ENCODE measurements at regions not wholly inside any gene's neighbourhood (a gene's known extent, or its start where the extent isn't known, plus 50 kb on each side); places are given as distances from the start of the nearest gene placed in this dataset.

- no peak for TF ChIP-seq CTCF (IDR thresholded peaks at IDR 0.05; ENCODE audit: extremely low read depth, low read depth, low read length)
- Histone ChIP-seq H3K79me2 (ENCODE audit: insufficient read depth, low read length) (no peaks in the 10 kb centered on the region), H3K27ac (ENCODE audit: low read depth, low read length) (no peak overlapping the region)
These were observed 99.1 kb downstream of the ARL4A start for GRCh38 chr7:12786494-12786893.

DNA sequence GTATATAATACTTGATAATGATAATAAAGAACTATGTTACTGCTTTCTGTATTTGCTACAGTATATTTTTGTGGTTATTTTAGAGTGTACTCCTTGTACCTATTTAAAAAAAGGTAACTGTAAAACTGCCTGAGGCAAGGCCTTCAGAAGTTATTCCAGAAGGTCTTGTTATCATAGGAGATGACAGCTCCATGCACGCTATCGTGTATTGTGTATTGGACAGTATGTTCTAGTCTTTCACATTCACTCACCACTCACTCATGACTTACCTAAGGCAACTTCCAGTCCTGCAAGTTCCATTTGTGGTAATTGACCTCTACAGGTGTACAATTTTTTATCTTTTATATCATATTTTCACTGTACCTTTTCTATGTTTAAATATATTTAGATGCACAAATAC is 100.7 kb downstream of the ARL4A start:
- Histone ChIP-seq H3K4me1 (ENCODE audit: insufficient read depth, low read length) (no peaks in the 10 kb centered on the region), H3K79me2 (ENCODE audit: insufficient read depth, low read length) (no peaks in the 10 kb centered on the region), H3K36me3 (ENCODE audit: insufficient read depth, low read length) (no peaks in the 10 kb centered on the region)

More at GRCh38 chr7:12786494-12786893, 99.1 kb downstream of the ARL4A start:
- Histone ChIP-seq H3K4me1 (ENCODE audit: insufficient read depth, low read length) (no peaks in the 10 kb centered on the region), H3K9me3 (ENCODE audit: low read depth, low read length) (no peaks in the 10 kb centered on the region), H4K20me1 (ENCODE audit: insufficient read depth, low read length) (no peaks in the 10 kb centered on the region), H3K36me3 (ENCODE audit: insufficient read depth, low read length) (no peaks in the 10 kb centered on the region), H3K27me3 (ENCODE audit: insufficient read depth, low read length) (no peaks in the 10 kb centered on the region), H2AFZ (ENCODE audit: low read length) (peak overlapping the region; percentile 29), H3K4me3 (ENCODE audit: insufficient read depth, low read length) (no peak overlapping the region), H3K4me2 (ENCODE audit: insufficient read depth, low read length) (no peak overlapping the region)
- DNase-seq (ENCODE audit: insufficient read length, low spot score, missing footprints): no peak

DNA sequence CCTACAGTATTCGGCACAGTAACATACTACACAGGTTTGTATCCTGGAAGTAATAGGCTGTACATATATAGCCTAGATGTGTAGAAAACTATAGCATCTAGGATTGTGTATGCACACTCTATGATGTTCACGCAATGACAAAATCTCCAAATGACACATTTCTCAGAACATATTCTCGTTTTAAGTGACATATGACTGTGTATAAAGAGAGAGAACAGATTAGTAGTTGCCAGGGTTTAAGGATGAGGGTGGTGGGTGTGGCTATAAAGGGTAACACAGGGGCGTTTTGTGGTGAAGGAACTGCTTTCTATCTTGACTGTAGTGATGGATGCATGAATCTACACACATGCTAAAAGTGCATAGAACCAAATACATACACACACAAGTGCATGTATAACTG is 101.2 kb downstream of the ARL4A start:
- Histone ChIP-seq H3K4me1 (ENCODE audit: insufficient read depth, low read length) (no peaks in the 10 kb centered on the region), H3K27me3 (ENCODE audit: insufficient read depth, low read length) (no peaks in the 10 kb centered on the region), H3K4me3 (ENCODE audit: insufficient read depth, low read length) (no peak overlapping the region), H3K27ac (ENCODE audit: low read depth, low read length) (no peak overlapping the region), H2AFZ (ENCODE audit: low read length) (no peak overlapping the region), H3K4me2 (ENCODE audit: insufficient read depth, low read length) (no peak overlapping the region), H3K36me3 (ENCODE audit: insufficient read depth, low read length) (no peaks in the 10 kb centered on the region), H4K20me1 (ENCODE audit: insufficient read depth, low read length) (no peaks in the 10 kb centered on the region), H3K9me3 (ENCODE audit: low read depth, low read length) (no peaks in the 10 kb centered on the region), H3K79me2 (ENCODE audit: insufficient read depth, low read length) (no peaks in the 10 kb centered on the region)
- no peak for TF ChIP-seq CTCF (IDR thresholded peaks at IDR 0.05; ENCODE audit: extremely low read depth, low read depth, low read length)
- DNase-seq (ENCODE audit: insufficient read length, low spot score, missing footprints): no peak

More for the DNA sequence above, 100.7 kb downstream of the ARL4A start:
- Histone ChIP-seq H3K9me3 (ENCODE audit: low read depth, low read length) (no peaks in the 10 kb centered on the region), H3K27ac (ENCODE audit: low read depth, low read length) (no peak overlapping the region), H2AFZ (ENCODE audit: low read length) (no peak overlapping the region), H3K4me2 (ENCODE audit: insufficient read depth, low read length) (no peak overlapping the region), H4K20me1 (ENCODE audit: insufficient read depth, low read length) (no peaks in the 10 kb centered on the region), H3K27me3 (ENCODE audit: insufficient read depth, low read length) (no peaks in the 10 kb centered on the region), H3K4me3 (ENCODE audit: insufficient read depth, low read length) (no peak overlapping the region)
- no peak for TF ChIP-seq CTCF (IDR thresholded peaks at IDR 0.05; ENCODE audit: extremely low read depth, low read depth, low read length)
- DNase-seq (ENCODE audit: insufficient read length, low spot score, missing footprints): no peak

- Histone ChIP-seq H3K27me3 (ENCODE audit: insufficient read depth, low read length) (no peaks in the 10 kb centered on the region), H4K20me1 (ENCODE audit: insufficient read depth, low read length) (no peaks in the 10 kb centered on the region), H3K4me3 (ENCODE audit: insufficient read depth, low read length) (no peak overlapping the region), H2AFZ (ENCODE audit: low read length) (no peak overlapping the region), H3K4me1 (ENCODE audit: insufficient read depth, low read length) (no peaks in the 10 kb centered on the region), H3K4me2 (ENCODE audit: insufficient read depth, low read length) (no peak overlapping the region), H3K27ac (ENCODE audit: low read depth, low read length) (no peak overlapping the region), H3K79me2 (ENCODE audit: insufficient read depth, low read length) (no peaks in the 10 kb centered on the region), H3K36me3 (ENCODE audit: insufficient read depth, low read length) (no peaks in the 10 kb centered on the region), H3K9me3 (ENCODE audit: low read depth, low read length) (no peaks in the 10 kb centered on the region)
- TF ChIP-seq CTCF (IDR thresholded peaks at IDR 0.05; ENCODE audit: extremely low read depth, low read depth, low read length): no peak
- DNase-seq (ENCODE audit: insufficient read length, low spot score, missing footprints): no peak
These were observed 107.4 kb downstream of the ARL4A start for GRCh38 chr7:12794722-12795302.
